Hematopoietic multipotent progenitor cell treated with erythropoietin and hydrocortisone succinate and interleukin-3 and kit ligand, for 4 days (in vitro differentiated cells): ENCODE measurements at regions not wholly inside any gene's neighbourhood (a gene's known extent, or its start where the extent isn't known, plus 50 kb on each side); places are given as distances from the start of the nearest gene placed in this dataset.

Source experiments
- DNase-seq: peaks from one replicate; pipeline ENCODE4 v3.0.0-alpha.2; 2015

- no peak for DNase-seq
Observed at GRCh38 chr5:84683594-84683993, 298.9 kb upstream of the EDIL3 start.

GRCh38 chr5:84682531-84682930, 297.9 kb upstream of the EDIL3 start:
- DNase-seq = no peak

- no peak for DNase-seq
Observed at GRCh38 chr5:84680908-84681307, 296.2 kb upstream of the EDIL3 start.

GRCh38 chr5:84673785-84674184, 289.1 kb upstream of the EDIL3 start:
- DNase-seq = no peak

- DNase-seq = no peak
Observed at GRCh38 chr5:84667576-84667975, 282.9 kb upstream of the EDIL3 start.

- DNase-seq = no peak
Observed at GRCh38 chr5:84650429-84650828, 265.7 kb upstream of the EDIL3 start.

GRCh38 chr5:84647581-84647980, 262.9 kb upstream of the EDIL3 start:
- DNase-seq = no peak

GRCh38 chr5:84642795-84643194, 258.1 kb upstream of the EDIL3 start:
- no peak for DNase-seq

- no peak for DNase-seq
Observed at GRCh38 chr5:84642324-84642723, 257.6 kb upstream of the EDIL3 start.

GRCh38 chr5:84637662-84638375, 253.1 kb upstream of the EDIL3 start:
- DNase-seq = no peak

GRCh38 chr5:84635235-84636055, 250.8 kb upstream of the EDIL3 start:
- no peak for DNase-seq

- DNase-seq = no peak
Observed at GRCh38 chr5:84634256-84634655, 249.6 kb upstream of the EDIL3 start.

- DNase-seq = no peak
Observed at GRCh38 chr5:84632418-84632817, 247.7 kb upstream of the EDIL3 start.

GRCh38 chr5:84628918-84629317, 244.2 kb upstream of the EDIL3 start:
- DNase-seq = no peak

- peak; percentile 93 for DNase-seq
Observed at GRCh38 chr5:84623019-84623418, 238.3 kb upstream of the EDIL3 start.

- peak; percentile 38 for DNase-seq
Observed at GRCh38 chr5:84622461-84622860, 237.8 kb upstream of the EDIL3 start.

- no peak for DNase-seq
Observed at GRCh38 chr5:84618262-84618661, 233.6 kb upstream of the EDIL3 start.

GRCh38 chr5:84614906-84615305, 230.2 kb upstream of the EDIL3 start:
- no peak for DNase-seq

GRCh38 chr5:84606784-84607183, 222.1 kb upstream of the EDIL3 start:
- no peak for DNase-seq

- no peak for DNase-seq
Observed at GRCh38 chr5:84605241-84605640, 220.6 kb upstream of the EDIL3 start.

GRCh38 chr5:84603568-84604185, 219.0 kb upstream of the EDIL3 start:
- DNase-seq = peak; percentile 13

GRCh38 chr5:84602371-84602771, 217.7 kb upstream of the EDIL3 start:
- no peak for DNase-seq

GRCh38 chr5:84599964-84600363, 215.3 kb upstream of the EDIL3 start:
- no peak for DNase-seq

- DNase-seq = no peak
Observed at GRCh38 chr5:84597904-84598303, 213.2 kb upstream of the EDIL3 start.
